ENCODE measurements at regions not wholly inside any gene's neighbourhood (a gene's known extent, or its start where the extent isn't known, plus 50 kb on each side); places are given as distances from the start of the nearest gene placed in this dataset.

DNA sequence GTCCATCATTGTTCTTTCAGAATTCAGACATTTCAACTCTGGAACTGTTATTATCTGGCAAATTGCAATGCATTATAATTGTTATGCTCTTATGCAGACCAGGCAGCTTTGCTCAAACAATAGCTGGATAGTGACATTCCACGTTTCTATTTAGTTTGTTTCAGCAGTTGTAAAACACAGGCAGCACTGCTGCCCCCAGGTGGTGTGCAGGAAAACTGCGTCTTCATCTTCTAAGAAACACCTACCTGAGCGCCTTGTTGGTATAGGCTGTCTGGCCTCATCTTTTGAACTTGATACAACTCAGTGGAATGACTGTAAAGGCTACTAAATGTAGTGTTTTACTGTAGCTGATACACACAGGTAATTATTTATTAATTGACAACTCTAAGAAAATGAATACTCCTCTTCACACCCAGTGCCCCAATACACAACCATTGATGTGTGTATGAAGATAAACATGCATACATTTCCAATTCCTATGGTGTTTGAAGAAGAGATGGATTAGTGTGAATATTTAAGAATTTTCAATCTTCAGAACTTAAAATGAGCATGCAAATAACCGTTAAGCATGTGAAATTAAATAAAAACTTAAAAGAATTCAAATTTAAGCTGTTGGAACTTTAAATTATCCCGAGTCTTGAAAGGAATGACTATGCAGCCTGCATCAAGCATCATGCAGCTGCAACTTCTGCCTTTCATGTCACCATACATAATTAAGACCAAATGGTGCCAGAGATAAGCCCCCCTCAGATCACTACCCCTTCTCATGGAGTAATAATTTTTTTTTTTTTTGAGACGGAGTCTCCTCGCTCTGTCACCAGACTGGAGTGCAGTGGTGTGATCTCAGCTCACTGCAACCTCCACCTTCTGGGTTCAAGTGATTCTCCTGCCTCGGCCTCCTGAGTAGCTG lies 85.6 kb downstream of the CD8B2 start:
- no peaks in the 10 kb centered on the region for H3K9me3 Mint-ChIP-seq
- peaks cover 5% of the 10 kb centered on the region for H3K4me1 Mint-ChIP-seq
- no peak for DNase-seq (ENCODE audit: low read depth, low spot score)
- no peak overlapping the region for H3K27ac Mint-ChIP-seq (ENCODE audit: unreplicated experiment)
- no peak overlapping the region for H3K4me3 Mint-ChIP-seq
- no peaks in the 10 kb centered on the region for H3K36me3 Mint-ChIP-seq (ENCODE audit: low read depth)
- H3K27me3 Mint-ChIP-seq (ENCODE audit: low read depth): peaks cover 40% of the 10 kb centered on the region
- TF ChIP-seq, protein P1, sequence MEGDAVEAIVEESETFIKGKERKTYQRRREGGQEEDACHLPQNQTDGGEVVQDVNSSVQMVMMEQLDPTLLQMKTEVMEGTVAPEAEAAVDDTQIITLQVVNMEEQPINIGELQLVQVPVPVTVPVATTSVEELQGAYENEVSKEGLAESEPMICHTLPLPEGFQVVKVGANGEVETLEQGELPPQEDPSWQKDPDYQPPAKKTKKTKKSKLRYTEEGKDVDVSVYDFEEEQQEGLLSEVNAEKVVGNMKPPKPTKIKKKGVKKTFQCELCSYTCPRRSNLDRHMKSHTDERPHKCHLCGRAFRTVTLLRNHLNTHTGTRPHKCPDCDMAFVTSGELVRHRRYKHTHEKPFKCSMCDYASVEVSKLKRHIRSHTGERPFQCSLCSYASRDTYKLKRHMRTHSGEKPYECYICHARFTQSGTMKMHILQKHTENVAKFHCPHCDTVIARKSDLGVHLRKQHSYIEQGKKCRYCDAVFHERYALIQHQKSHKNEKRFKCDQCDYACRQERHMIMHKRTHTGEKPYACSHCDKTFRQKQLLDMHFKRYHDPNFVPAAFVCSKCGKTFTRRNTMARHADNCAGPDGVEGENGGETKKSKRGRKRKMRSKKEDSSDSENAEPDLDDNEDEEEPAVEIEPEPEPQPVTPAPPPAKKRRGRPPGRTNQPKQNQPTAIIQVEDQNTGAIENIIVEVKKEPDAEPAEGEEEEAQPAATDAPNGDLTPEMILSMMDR (conservative IDR thresholded peaks at IDR 0.05): peak; percentile 77

DNA sequence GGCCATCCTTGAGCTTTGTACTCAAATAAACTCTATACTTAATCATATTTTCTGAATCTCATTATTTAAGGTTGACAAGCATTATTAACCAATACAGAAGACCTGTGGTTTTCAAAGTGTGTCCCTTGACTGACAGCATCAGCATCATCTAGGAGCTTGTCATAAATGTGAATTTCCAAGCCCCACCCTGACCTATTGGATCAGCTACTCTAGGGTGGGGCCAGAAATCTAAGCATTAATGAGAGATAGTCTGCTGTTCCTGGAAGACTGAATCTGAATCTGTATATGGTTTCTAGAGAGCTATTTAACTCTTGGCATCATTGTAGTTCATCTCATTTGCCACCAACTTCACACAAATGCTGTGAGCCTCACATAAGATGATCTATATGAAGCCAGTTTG lies 86.6 kb downstream of the CD8B2 start:
- Mint-ChIP-seq H3K27ac (ENCODE audit: unreplicated experiment) (no peak overlapping the region), H3K27me3 (ENCODE audit: low read depth) (peaks cover 50% of the 10 kb centered on the region), H3K4me1 (peaks cover 5% of the 10 kb centered on the region), H3K9me3 (no peaks in the 10 kb centered on the region), H3K36me3 (ENCODE audit: low read depth) (no peaks in the 10 kb centered on the region), H3K4me3 (no peak overlapping the region)
- TF ChIP-seq, protein P1 (conservative IDR thresholded peaks at IDR 0.05): no peak
- no peak for DNase-seq (ENCODE audit: low read depth, low spot score)

DNA sequence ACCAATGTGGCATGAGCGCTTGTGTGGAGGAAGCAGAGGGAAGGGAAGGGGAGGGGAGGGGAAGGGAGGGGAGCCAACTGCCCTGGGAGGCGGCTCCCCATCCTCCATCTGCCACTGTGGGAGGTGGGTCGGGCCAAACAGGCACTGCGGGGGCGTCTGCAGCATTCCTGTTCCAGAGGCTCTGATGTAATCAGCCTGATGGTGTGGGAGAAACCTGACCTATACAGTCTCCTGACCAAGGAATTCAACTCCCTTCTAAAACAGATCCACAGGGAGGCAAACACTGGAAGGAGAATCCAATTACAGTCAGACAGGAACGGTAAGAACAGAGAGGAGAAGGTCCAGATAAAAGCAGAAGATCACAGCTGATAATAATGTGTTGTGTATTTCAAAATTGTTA lies 88.8 kb downstream of the CD8B2 start:
- H3K27me3 Mint-ChIP-seq (ENCODE audit: low read depth): peaks cover 65% of the 10 kb centered on the region
- no peaks in the 10 kb centered on the region for H3K9me3 Mint-ChIP-seq
- H3K4me1 Mint-ChIP-seq: peaks cover 19% of the 10 kb centered on the region
- no peaks in the 10 kb centered on the region for H3K36me3 Mint-ChIP-seq (ENCODE audit: low read depth)
- no peak overlapping the region for H3K4me3 Mint-ChIP-seq
- no peak overlapping the region for H3K27ac Mint-ChIP-seq (ENCODE audit: unreplicated experiment)
- TF ChIP-seq, protein P1 (conservative IDR thresholded peaks at IDR 0.05): no peak
- DNase-seq (ENCODE audit: low read depth, low spot score): no peak

DNA sequence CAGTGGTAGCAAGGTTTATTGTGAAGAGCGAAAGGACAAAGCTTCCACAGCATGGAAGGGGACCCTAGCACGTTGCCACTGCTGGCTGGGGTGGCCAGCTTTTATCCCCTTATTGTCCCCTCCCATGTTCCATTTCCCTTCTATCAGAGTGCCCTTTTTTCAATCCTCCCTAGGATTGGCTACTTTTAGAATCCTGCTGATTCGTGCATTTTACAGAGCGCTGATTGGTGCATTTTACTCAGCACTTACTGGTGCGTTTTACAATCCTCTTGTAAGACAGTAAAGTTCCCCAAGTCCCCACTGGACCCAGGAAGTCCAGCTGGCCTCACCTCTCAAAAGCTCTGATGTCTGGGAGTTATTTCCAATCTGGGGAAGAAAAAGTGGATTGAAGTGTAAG lies 90.1 kb downstream of the CD8B2 start:
- no peaks in the 10 kb centered on the region for H3K36me3 Mint-ChIP-seq (ENCODE audit: low read depth)
- peaks cover 32% of the 10 kb centered on the region for H3K4me1 Mint-ChIP-seq
- H3K4me3 Mint-ChIP-seq: no peak overlapping the region
- H3K27ac Mint-ChIP-seq (ENCODE audit: unreplicated experiment): no peak overlapping the region
- no peaks in the 10 kb centered on the region for H3K9me3 Mint-ChIP-seq
- H3K27me3 Mint-ChIP-seq (ENCODE audit: low read depth): peaks cover 65% of the 10 kb centered on the region
- DNase-seq (ENCODE audit: low read depth, low spot score): no peak
- TF ChIP-seq, protein P1 (conservative IDR thresholded peaks at IDR 0.05): no peak

DNA sequence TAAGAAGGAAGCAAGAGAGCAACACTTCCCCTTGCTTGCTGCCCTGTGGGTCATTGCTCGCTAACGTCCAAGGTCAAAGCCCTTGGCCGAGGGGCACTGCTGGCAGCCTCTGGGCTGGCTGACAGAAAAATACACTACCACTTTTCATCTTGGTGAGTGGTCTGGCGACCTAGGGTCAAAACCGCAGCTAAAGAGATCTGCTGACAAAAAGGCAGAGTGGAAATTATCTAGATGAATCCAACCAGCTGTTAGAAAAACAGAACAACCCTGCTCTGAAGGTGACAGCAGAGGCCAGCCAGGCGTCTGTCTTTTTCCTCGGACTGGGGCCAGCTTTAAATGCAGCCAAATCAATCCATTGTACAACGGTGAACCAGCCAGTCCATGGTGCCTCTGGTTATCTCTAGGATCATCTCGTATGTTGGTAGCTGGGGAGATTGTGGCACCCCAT lies 92.6 kb downstream of the CD8B2 start:
- H3K27me3 Mint-ChIP-seq (ENCODE audit: low read depth): peaks cover 77% of the 10 kb centered on the region
- TF ChIP-seq, protein P1 (conservative IDR thresholded peaks at IDR 0.05): no peak
- H3K4me3 Mint-ChIP-seq: no peak overlapping the region
- no peaks in the 10 kb centered on the region for H3K9me3 Mint-ChIP-seq
- H3K36me3 Mint-ChIP-seq (ENCODE audit: low read depth): no peaks in the 10 kb centered on the region
- peaks cover 38% of the 10 kb centered on the region for H3K4me1 Mint-ChIP-seq
- no peak overlapping the region for H3K27ac Mint-ChIP-seq (ENCODE audit: unreplicated experiment)
- no peak for DNase-seq (ENCODE audit: low read depth, low spot score)

Data from neural crest cell (in vitro differentiated cells).